WI38 (cell line): ENCODE measurements at regions not wholly inside any gene's neighbourhood (a gene's known extent, or its start where the extent isn't known, plus 50 kb on each side); places are given as distances from the start of the nearest gene placed in this dataset.

Experiments used
- H3K4me3 ChIP-seq: 2 replicates; pipeline ENCODE4 v1.5.1; 2011; ENCODE audit warnings: low read depth, mild to moderate bottlenecking, control low read depth, low read length
- CTCF ChIP-seq: IDR thresholded peaks from 2 replicates; pipeline ENCODE4 v1.5.1; 2012; ENCODE audit warnings: low read depth, mild to moderate bottlenecking, control low read depth, low read length

- TF ChIP-seq CTCF: no peak
- no peak overlapping the region for H3K4me3 ChIP-seq
Observed at GRCh38 chr16:60481591-60481990, 1554.6 kb downstream of the CDH8 start.

- TF ChIP-seq CTCF: no peak
- no peak overlapping the region for H3K4me3 ChIP-seq
Observed at GRCh38 chr16:60478810-60479209, 1557.4 kb downstream of the CDH8 start.

GRCh38 chr16:60463986-60464385 is 1572.3 kb downstream of the CDH8 start:
- no peak for TF ChIP-seq CTCF
- H3K4me3 ChIP-seq: no peak overlapping the region

GRCh38 chr16:60459463-60459862 is 1576.8 kb downstream of the CDH8 start:
- no peak for TF ChIP-seq CTCF
- no peak overlapping the region for H3K4me3 ChIP-seq

GRCh38 chr16:60458255-60458654 is 1578.0 kb downstream of the CDH8 start:
- H3K4me3 ChIP-seq: no peak overlapping the region
- TF ChIP-seq CTCF: no peak

GRCh38 chr16:60452646-60453045 is 1583.6 kb downstream of the CDH8 start:
- TF ChIP-seq CTCF: no peak
- no peak overlapping the region for H3K4me3 ChIP-seq

- no peak for TF ChIP-seq CTCF
- H3K4me3 ChIP-seq: no peak overlapping the region
Observed at GRCh38 chr16:60438894-60439293, 1597.3 kb downstream of the CDH8 start.
